ENCODE measurements at regions not wholly inside any gene's neighbourhood (a gene's known extent, or its start where the extent isn't known, plus 50 kb on each side); places are given as distances from the start of the nearest gene placed in this dataset.

- no peak overlapping the region for H3K4me3 ChIP-seq (ENCODE audit: low read depth, low read length)
- TF ChIP-seq CTCF (conservative IDR thresholded peaks at IDR 0.05; ENCODE audit: low read depth, low read length) = no peak
- no peak for DNase-seq (ENCODE audit: low read depth)
These were observed 284.1 kb downstream of the BTG1 start for GRCh38 chr12:91861554-91861953.

GRCh38 chr12:91859347-91859746 is 286.3 kb downstream of the BTG1 start:
- no peak overlapping the region for H3K4me3 ChIP-seq (ENCODE audit: low read depth, low read length)
- no peak for DNase-seq (ENCODE audit: low read depth)
- no peak for TF ChIP-seq CTCF (conservative IDR thresholded peaks at IDR 0.05; ENCODE audit: low read depth, low read length)

- H3K4me3 ChIP-seq (ENCODE audit: low read depth, low read length) = no peak overlapping the region
- peak; percentile 10 for DNase-seq (ENCODE audit: low read depth)
- TF ChIP-seq CTCF (conservative IDR thresholded peaks at IDR 0.05; ENCODE audit: low read depth, low read length) = no peak
These were observed 287.7 kb downstream of the BTG1 start for GRCh38 chr12:91857813-91858542.

- H3K4me3 ChIP-seq (ENCODE audit: low read depth, low read length) = no peak overlapping the region
- TF ChIP-seq CTCF (conservative IDR thresholded peaks at IDR 0.05; ENCODE audit: low read depth, low read length) = no peak
- no peak for DNase-seq (ENCODE audit: low read depth)
These were observed 290.9 kb downstream of the BTG1 start for GRCh38 chr12:91854725-91855124.

GRCh38 chr12:91853350-91854127 is 292.1 kb downstream of the BTG1 start:
- TF ChIP-seq CTCF (conservative IDR thresholded peaks at IDR 0.05; ENCODE audit: low read depth, low read length) = no peak

GRCh38 chr12:91852634-91853033 is 293.0 kb downstream of the BTG1 start:
- no peak for TF ChIP-seq CTCF (conservative IDR thresholded peaks at IDR 0.05; ENCODE audit: low read depth, low read length)

More at GRCh38 chr12:91853350-91854127, 292.1 kb downstream of the BTG1 start:
- no peak for DNase-seq (ENCODE audit: low read depth)
- H3K4me3 ChIP-seq (ENCODE audit: low read depth, low read length) = no peak overlapping the region

More at GRCh38 chr12:91852634-91853033, 293.0 kb downstream of the BTG1 start:
- H3K4me3 ChIP-seq (ENCODE audit: low read depth, low read length) = no peak overlapping the region
- no peak for DNase-seq (ENCODE audit: low read depth)
